ENCODE measurements at regions not wholly inside any gene's neighbourhood (a gene's known extent, or its start where the extent isn't known, plus 50 kb on each side); places are given as distances from the start of the nearest gene placed in this dataset.

DNA sequence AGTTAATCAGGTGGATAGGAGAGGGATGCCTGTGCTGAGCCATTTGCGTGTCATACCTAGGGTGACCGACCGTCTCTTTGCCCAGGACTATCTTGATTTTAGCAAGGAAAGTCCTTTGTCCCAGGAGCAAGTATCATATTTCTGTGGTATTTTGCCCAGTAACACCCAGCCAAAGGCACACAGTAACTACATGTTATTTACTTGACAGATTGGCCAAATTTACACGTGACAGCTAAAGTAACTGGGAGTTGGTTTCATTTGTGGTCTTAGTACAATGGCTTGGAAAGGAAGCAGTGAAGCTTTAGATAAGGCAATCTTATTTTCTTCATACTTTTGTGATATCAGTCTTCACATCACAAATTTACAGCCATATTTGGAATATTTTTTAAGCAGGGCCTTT is 142.1 kb downstream of the JCAD start:
- H3K4me3 Mint-ChIP-seq (ENCODE audit: unreplicated experiment), result no peak overlapping the region
- peaks cover 4% of the 10 kb centered on the region for H3K4me1 Mint-ChIP-seq (ENCODE audit: low read depth, unreplicated experiment)
- H3K36me3 Mint-ChIP-seq (ENCODE audit: insufficient read depth, unreplicated experiment), result no peaks in the 10 kb centered on the region
- no peaks in the 10 kb centered on the region for H3K27me3 Mint-ChIP-seq (ENCODE audit: insufficient read depth, unreplicated experiment)
- intact Hi-C loops (cut with micrococcal nuclease; ENCODE audit: unreplicated experiment), result no loop called here
- ChIA-PET CTCF (no interaction called here), POLR2A (no interaction called here)
- peaks cover 9% of the 10 kb centered on the region for H3K9me3 Mint-ChIP-seq (ENCODE audit: unreplicated experiment)
- H3K27ac Mint-ChIP-seq (ENCODE audit: unreplicated experiment), result no peak overlapping the region
- no peaks in the 10 kb centered on the region for H3K27me3 ChIP-seq (replicated peaks; ENCODE audit: control insufficient read depth, insufficient read depth, low read length)
- BruUV-seq (replicated peaks), result no TSS peak
- H3K9me3 ChIP-seq, result no peaks in the 10 kb centered on the region
- DNase-seq, result no peak
- H3K36me3 ChIP-seq (ENCODE audit: control insufficient read depth, insufficient read depth, low read length), result no peaks in the 10 kb centered on the region
- no peak overlapping the region for H3K4me3 ChIP-seq (ENCODE audit: low read depth, low read length)
- TF ChIP-seq, protein P1, sequence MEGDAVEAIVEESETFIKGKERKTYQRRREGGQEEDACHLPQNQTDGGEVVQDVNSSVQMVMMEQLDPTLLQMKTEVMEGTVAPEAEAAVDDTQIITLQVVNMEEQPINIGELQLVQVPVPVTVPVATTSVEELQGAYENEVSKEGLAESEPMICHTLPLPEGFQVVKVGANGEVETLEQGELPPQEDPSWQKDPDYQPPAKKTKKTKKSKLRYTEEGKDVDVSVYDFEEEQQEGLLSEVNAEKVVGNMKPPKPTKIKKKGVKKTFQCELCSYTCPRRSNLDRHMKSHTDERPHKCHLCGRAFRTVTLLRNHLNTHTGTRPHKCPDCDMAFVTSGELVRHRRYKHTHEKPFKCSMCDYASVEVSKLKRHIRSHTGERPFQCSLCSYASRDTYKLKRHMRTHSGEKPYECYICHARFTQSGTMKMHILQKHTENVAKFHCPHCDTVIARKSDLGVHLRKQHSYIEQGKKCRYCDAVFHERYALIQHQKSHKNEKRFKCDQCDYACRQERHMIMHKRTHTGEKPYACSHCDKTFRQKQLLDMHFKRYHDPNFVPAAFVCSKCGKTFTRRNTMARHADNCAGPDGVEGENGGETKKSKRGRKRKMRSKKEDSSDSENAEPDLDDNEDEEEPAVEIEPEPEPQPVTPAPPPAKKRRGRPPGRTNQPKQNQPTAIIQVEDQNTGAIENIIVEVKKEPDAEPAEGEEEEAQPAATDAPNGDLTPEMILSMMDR (IDR thresholded peaks at IDR 0.05; ENCODE audit: insufficient read depth in 1 of 2, low read depth in 1 of 2, low read length in 1 of 2, severe bottlenecking in 1 of 2, unreplicated experiment in 1 of 2), result no peak
- peaks cover 2% of the 10 kb centered on the region for H3K4me1 ChIP-seq

GRCh38 chr10:29916669-29917068 is 142.7 kb downstream of the JCAD start:
- no peak for DNase-seq
- POLR2A ChIA-PET, result no interaction called here
- no peaks in the 10 kb centered on the region for H3K27me3 Mint-ChIP-seq (ENCODE audit: insufficient read depth, unreplicated experiment)
- TF ChIP-seq, protein P1 (IDR thresholded peaks at IDR 0.05; ENCODE audit: insufficient read depth in 1 of 2, low read depth in 1 of 2, low read length in 1 of 2, severe bottlenecking in 1 of 2, unreplicated experiment in 1 of 2), result no peak
- H3K36me3 ChIP-seq (ENCODE audit: control insufficient read depth, insufficient read depth, low read length), result no peaks in the 10 kb centered on the region
- H3K4me1 Mint-ChIP-seq (ENCODE audit: low read depth, unreplicated experiment), result no peaks in the 10 kb centered on the region
- H3K4me3 Mint-ChIP-seq (ENCODE audit: unreplicated experiment), result no peak overlapping the region
- BruUV-seq (replicated peaks), result no TSS peak
- no peak overlapping the region for H3K27ac Mint-ChIP-seq (ENCODE audit: unreplicated experiment)
- H3K9me3 ChIP-seq, result no peaks in the 10 kb centered on the region
- intact Hi-C loops (cut with micrococcal nuclease; ENCODE audit: unreplicated experiment), result no loop called here
- H3K9me3 Mint-ChIP-seq (ENCODE audit: unreplicated experiment), result peaks cover 13% of the 10 kb centered on the region
- H3K27me3 ChIP-seq (replicated peaks; ENCODE audit: control insufficient read depth, insufficient read depth, low read length), result no peaks in the 10 kb centered on the region
- H3K36me3 Mint-ChIP-seq (ENCODE audit: insufficient read depth, unreplicated experiment), result no peaks in the 10 kb centered on the region
- CTCF ChIA-PET, result no interaction called here
- H3K4me1 ChIP-seq, result no peaks in the 10 kb centered on the region
- H3K4me3 ChIP-seq (ENCODE audit: low read depth, low read length), result no peak overlapping the region

GRCh38 chr10:29914986-29915785 is 144.2 kb downstream of the JCAD start:
- Histone ChIP-seq H3K36me3 (ENCODE audit: control insufficient read depth, insufficient read depth, low read length) (no peaks in the 10 kb centered on the region), H3K4me1 (no peaks in the 10 kb centered on the region), H3K27me3 (replicated peaks; ENCODE audit: control insufficient read depth, insufficient read depth, low read length) (no peaks in the 10 kb centered on the region), H3K9me3 (no peaks in the 10 kb centered on the region), H3K4me3 (ENCODE audit: low read depth, low read length) (no peak overlapping the region)
- Mint-ChIP-seq H3K36me3 (ENCODE audit: insufficient read depth, unreplicated experiment) (no peaks in the 10 kb centered on the region), H3K27ac (ENCODE audit: unreplicated experiment) (no peak overlapping the region), H3K9me3 (ENCODE audit: unreplicated experiment) (peaks cover 26% of the 10 kb centered on the region), H3K27me3 (ENCODE audit: insufficient read depth, unreplicated experiment) (no peaks in the 10 kb centered on the region), H3K4me1 (ENCODE audit: low read depth, unreplicated experiment) (no peaks in the 10 kb centered on the region), H3K4me3 (ENCODE audit: unreplicated experiment) (no peak overlapping the region)
- ChIA-PET CTCF (no interaction called here), POLR2A (no interaction called here)
- TF ChIP-seq, protein P1 (IDR thresholded peaks at IDR 0.05; ENCODE audit: insufficient read depth in 1 of 2, low read depth in 1 of 2, low read length in 1 of 2, severe bottlenecking in 1 of 2, unreplicated experiment in 1 of 2), result no peak
- DNase-seq, result no peak
- BruUV-seq (replicated peaks), result no TSS peak
- intact Hi-C loops (cut with micrococcal nuclease; ENCODE audit: unreplicated experiment), result no loop called here

Measured in Caco-2 (cell line).